H7 (cell line): ENCODE measurements at regions not wholly inside any gene's neighbourhood (a gene's known extent, or its start where the extent isn't known, plus 50 kb on each side); places are given as distances from the start of the nearest gene placed in this dataset.
"Not testable (repeated sequence)": the region's sequence is repeated elsewhere in the genome, so short reads cannot be mapped to it uniquely, and the experiment has no call there.

ENCODE experiments used
- DNase-seq: peaks from one replicate; pipeline ENCODE4 v3.0.0; 2012
- H3K27me3 ChIP-seq: 2 replicates; pipeline ENCODE4 v1.6.0; 2011; ENCODE audit warnings: mild to moderate bottlenecking, low read length; ENCODE audit not compliant: control insufficient read depth, insufficient read depth
- H3K36me3 ChIP-seq: replicated peaks from 2 replicates; pipeline ENCODE4 v1.5.1; 2011; ENCODE audit warnings: low read length; ENCODE audit not compliant: control insufficient read depth, insufficient read depth
- H3K4me3 ChIP-seq: 2 replicates; pipeline ENCODE4 v1.5.1; 2011; ENCODE audit warnings: low read depth, mild to moderate bottlenecking, control low read depth, low read length, moderate library complexity; ENCODE audit not compliant: insufficient read depth

- Histone ChIP-seq H3K27me3 (no peaks in the 10 kb centered on the region), H3K4me3 (no peak overlapping the region), H3K36me3 (no peaks in the 10 kb centered on the region)
- no peak for DNase-seq
Observed at GRCh38 chr7:73945022-73945421, 83.0 kb upstream of the ELN start.

DNA sequence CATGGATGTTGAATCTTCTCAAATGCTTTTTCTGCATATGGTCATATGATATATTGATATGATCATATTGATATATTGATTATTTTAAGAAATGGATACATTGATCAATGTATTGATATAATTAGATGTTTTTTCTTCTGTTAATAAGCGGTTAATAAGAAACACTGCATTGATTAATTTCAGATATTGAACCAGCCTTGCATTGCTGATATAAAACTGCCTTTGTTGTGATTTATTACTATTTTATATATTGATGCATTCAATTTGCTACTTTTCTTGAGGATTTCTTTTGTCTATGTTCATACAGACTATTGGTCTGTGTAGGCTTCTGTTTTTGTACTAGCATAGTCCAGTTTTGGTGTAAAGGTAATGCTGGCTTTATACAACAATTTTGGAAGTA, 79.7 kb upstream of the ELN start:
- no peak for DNase-seq
- H3K27me3 ChIP-seq, result no peaks in the 10 kb centered on the region
- H3K4me3 ChIP-seq, result no peak overlapping the region
- H3K36me3 ChIP-seq, result no peaks in the 10 kb centered on the region

GRCh38 chr7:73952266-73952665, 75.7 kb upstream of the ELN start:
- Histone ChIP-seq H3K36me3 (no peaks in the 10 kb centered on the region), H3K27me3 (no peaks in the 10 kb centered on the region), H3K4me3 (no peak overlapping the region)
- no peak for DNase-seq

- Histone ChIP-seq H3K36me3 (no peaks in the 10 kb centered on the region), H3K4me3 (no peak overlapping the region), H3K27me3 (no peaks in the 10 kb centered on the region)
- DNase-seq, result no peak
Observed at GRCh38 chr7:73954181-73954580, 73.8 kb upstream of the ELN start.

GRCh38 chr7:73954861-73955260, 73.1 kb upstream of the ELN start:
- no peaks in the 10 kb centered on the region for H3K27me3 ChIP-seq
- no peak for DNase-seq
- no peaks in the 10 kb centered on the region for H3K36me3 ChIP-seq
- H3K4me3 ChIP-seq, result no peak overlapping the region

DNA sequence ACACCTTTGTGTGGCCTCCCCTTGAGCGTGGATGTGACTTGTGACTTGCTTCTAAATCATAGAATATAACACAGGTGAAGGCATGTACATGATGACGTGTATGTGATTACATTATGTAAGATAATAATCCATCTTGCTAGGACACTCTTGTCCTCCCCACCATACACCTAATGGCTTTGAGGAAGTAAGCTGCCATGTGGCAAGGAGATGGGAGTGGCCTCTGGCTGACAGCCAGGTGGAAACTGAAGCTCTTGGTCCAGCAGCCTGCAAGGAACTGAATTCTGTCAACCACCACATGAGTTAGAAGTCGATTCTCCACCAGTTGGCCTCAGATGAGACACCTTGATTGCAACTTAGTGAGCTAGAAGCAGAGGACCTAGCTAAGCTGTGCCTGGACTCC, 67.4 kb upstream of the ELN start:
- no peak overlapping the region for H3K4me3 ChIP-seq
- no peaks in the 10 kb centered on the region for H3K36me3 ChIP-seq
- H3K27me3 ChIP-seq, result no peaks in the 10 kb centered on the region; the same call in 1 of the 2 replicates
- DNase-seq, result no peak

GRCh38 chr7:73961991-73962390, 66.0 kb upstream of the ELN start:
- DNase-seq, H3K27me3 ChIP-seq, H3K36me3 ChIP-seq, H3K4me3 ChIP-seq: not testable (repeated sequence)

DNA sequence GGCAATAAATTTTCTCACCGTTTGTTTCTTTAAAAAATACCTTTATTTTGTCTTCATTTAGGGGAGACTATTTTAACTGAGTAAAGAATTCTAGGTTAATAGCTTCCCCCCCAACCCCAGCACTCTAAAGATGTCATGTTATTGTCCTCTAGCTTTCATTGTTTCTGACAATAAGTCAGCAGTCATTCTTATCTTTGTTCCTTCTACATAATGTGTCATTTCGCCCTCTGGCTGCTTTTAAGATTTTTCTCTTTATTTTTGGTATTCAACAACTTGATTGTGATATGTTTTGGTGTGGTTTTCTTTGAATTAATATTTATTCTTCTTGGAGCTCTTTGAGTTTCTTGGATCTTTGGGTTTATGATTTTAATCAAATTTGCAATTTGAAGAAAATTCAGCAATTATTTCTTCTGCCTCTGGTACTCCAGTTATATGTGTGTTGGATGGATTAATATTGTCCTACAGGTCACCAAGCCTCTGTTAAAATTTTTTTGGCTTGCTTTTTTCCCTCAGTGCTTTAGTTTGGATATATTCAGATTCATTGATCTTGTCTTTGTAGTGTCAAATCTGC, 64.6 kb upstream of the ELN start:
- no peak for DNase-seq
- H3K4me3 ChIP-seq, result no peak overlapping the region
- H3K36me3 ChIP-seq, result no peaks in the 10 kb centered on the region
- H3K27me3 ChIP-seq, result no peaks in the 10 kb centered on the region; the same call in 1 of the 2 replicates

DNA sequence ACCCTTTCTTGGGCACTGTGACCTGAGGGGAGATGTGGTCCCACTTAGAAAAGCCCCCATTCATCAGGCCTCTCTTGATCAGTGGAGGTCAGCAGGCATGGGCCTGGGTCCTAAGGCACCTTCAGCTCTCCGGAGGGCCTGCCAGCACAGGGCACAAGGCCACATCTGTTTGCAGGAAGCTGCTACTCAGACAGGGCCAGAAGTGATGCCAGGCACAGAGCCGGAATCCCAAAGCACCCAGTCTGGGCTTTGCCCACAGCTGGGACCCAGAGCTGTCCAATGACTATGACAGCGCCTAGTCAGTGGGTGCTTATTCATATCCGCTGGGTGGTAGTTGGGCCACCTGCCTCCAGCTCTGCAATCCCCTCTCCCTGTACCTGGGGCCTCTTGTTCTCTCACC, 63.2 kb upstream of the ELN start:
- Histone ChIP-seq H3K27me3 (no peaks in the 10 kb centered on the region; the same call in 1 of the 2 replicates), H3K4me3 (no peak overlapping the region), H3K36me3 (no peaks in the 10 kb centered on the region)
- DNase-seq, result no peak

GRCh38 chr7:73966062-73966940, 61.7 kb upstream of the ELN start:
- no peak for DNase-seq
- Histone ChIP-seq H3K4me3 (no peak overlapping the region), H3K27me3 (no peaks in the 10 kb centered on the region), H3K36me3 (no peaks in the 10 kb centered on the region)

GRCh38 chr7:73966941-73967831, 60.8 kb upstream of the ELN start:
- Histone ChIP-seq H3K27me3 (no peaks in the 10 kb centered on the region), H3K4me3 (no peak overlapping the region), H3K36me3 (no peaks in the 10 kb centered on the region)
- no peak for DNase-seq

DNA sequence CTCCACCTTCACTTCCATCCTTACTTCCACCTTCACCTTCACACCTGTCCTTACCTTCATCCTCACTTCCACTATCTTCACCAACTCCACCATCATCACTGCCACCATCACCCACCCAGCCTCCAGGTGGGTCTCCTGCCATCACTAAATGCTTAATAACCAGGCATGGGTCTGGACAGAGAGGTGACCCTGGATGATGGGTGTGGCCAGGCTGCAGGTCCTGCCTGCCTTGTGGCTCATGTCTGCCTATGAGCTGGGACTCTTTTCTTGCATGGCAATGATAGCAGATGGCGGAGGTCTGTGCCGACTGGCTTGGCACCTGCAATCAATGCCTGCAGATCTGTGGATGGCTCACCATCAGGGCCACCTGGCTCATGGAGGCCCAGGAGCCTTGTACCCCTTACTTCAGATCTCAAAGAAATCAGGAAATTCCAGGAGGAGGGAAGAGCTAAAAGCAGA, 60.1 kb upstream of the ELN start:
- DNase-seq, result no peak
- Histone ChIP-seq H3K4me3 (no peak overlapping the region), H3K27me3 (no peaks in the 10 kb centered on the region), H3K36me3 (no peaks in the 10 kb centered on the region)

DNA sequence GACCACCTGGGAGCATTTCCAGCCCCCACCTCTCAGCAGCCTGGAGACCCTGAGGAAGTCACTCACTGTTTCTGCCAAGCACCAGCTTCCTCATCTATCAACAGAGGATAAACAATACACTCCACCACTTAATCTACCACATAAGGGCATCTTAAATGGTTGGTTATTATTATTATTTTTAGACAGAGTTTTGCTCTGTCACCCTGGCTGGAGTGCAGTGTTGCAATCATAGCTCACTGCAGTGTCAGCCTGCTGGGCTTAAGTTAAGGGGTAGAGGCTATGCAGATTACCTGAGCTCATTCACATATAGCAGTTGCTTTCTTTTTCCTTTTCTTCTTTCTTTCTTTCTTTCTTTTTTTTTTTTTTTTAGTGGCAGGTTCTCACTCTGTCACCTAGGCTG, 59.5 kb upstream of the ELN start:
- H3K36me3 ChIP-seq, result no peaks in the 10 kb centered on the region
- H3K4me3 ChIP-seq, result no peak overlapping the region
- no peaks in the 10 kb centered on the region for H3K27me3 ChIP-seq
- DNase-seq, result no peak

- H3K27me3 ChIP-seq, result no peaks in the 10 kb centered on the region
- no peak overlapping the region for H3K4me3 ChIP-seq
- no peaks in the 10 kb centered on the region for H3K36me3 ChIP-seq
- no peak for DNase-seq
Observed at GRCh38 chr7:73969991-73970390, 58.0 kb upstream of the ELN start.
